GM10266 (cell line): ENCODE measurements at regions not wholly inside any gene's neighbourhood (a gene's known extent, or its start where the extent isn't known, plus 50 kb on each side); places are given as distances from the start of the nearest gene placed in this dataset.
"Not testable (repeated sequence)": the region's sequence is repeated elsewhere in the genome, so short reads cannot be mapped to it uniquely, and the experiment has no call there.

ENCODE experiments used
- DNase-seq: peaks from one replicate; pipeline ENCODE4 v3.0.0; 2012; ENCODE audit errors: extremely low spot score
- TF ChIP-seq, protein P1 (sequence below): IDR thresholded peaks from 2 replicates; pipeline ENCODE4 v1.5.1; 2012; ENCODE audit warnings: mild to moderate bottlenecking, low read depth; ENCODE audit not compliant: control insufficient read depth, insufficient read depth; ENCODE audit errors: missing control alignments

DNA sequence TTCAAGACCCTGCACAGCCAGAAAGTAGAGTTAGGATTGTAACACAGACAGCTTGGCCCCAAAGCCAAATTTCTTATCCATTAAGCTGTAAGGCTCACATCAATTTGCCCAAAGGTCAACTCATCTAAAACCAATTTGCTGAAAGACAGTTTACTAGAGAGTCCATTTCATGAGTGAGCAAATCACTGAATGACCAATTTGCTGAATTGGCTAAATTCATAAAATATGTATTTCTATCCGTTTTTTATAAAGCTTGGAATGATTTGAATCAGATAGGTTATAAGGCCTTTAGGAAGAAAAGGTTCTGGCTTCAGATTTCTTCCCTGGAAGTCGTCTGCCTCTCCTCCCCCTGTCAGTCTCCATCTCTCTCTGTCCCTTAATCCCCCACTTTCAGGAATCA is 168.1 kb downstream of the FCRL5 start:
- TF ChIP-seq, protein P1, sequence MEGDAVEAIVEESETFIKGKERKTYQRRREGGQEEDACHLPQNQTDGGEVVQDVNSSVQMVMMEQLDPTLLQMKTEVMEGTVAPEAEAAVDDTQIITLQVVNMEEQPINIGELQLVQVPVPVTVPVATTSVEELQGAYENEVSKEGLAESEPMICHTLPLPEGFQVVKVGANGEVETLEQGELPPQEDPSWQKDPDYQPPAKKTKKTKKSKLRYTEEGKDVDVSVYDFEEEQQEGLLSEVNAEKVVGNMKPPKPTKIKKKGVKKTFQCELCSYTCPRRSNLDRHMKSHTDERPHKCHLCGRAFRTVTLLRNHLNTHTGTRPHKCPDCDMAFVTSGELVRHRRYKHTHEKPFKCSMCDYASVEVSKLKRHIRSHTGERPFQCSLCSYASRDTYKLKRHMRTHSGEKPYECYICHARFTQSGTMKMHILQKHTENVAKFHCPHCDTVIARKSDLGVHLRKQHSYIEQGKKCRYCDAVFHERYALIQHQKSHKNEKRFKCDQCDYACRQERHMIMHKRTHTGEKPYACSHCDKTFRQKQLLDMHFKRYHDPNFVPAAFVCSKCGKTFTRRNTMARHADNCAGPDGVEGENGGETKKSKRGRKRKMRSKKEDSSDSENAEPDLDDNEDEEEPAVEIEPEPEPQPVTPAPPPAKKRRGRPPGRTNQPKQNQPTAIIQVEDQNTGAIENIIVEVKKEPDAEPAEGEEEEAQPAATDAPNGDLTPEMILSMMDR = no peak
- DNase-seq = no peak

DNA sequence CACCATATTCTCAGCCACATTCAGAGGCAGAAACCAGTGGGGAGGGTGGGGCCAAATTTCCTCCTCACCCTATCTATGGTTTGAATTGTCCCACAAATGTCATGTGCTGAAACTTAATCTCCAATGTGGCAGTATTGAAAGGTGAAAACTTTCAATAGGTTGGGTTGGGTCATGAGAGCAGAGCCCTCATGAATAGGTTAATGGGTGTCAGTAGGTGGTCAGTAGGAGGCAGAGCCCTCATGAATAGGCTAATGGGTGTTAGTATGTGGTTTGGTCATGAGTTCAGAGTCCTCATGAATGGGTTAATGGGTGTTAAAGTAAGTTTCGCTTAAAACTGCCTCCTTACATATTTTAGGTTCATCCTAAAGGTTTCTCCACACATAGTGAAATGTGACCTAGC is 170.0 kb downstream of the FCRL5 start:
- TF ChIP-seq, protein P1 = no peak
- DNase-seq = no peak

DNA sequence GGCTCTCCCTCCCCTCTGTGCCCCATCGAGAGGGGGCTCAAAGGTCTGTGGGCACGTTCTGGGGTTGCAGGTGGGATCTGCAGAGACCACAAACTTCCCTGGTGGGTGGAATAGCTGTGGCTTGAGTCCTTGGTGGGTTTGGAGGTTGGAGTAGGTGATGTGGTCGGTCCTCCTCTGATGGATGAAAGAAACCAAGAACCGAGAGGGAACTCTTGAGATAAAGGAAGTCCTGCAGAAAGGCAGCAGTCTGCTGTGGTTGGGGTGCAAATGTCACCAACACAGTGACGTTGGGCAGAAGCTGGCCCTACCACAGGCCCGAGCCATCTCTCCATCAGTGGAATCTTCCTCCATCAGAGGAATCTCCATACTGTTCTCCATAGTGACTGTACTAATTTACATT is 171.8 kb downstream of the FCRL5 start:
- no peak for DNase-seq
- TF ChIP-seq, protein P1 = no peak

DNA sequence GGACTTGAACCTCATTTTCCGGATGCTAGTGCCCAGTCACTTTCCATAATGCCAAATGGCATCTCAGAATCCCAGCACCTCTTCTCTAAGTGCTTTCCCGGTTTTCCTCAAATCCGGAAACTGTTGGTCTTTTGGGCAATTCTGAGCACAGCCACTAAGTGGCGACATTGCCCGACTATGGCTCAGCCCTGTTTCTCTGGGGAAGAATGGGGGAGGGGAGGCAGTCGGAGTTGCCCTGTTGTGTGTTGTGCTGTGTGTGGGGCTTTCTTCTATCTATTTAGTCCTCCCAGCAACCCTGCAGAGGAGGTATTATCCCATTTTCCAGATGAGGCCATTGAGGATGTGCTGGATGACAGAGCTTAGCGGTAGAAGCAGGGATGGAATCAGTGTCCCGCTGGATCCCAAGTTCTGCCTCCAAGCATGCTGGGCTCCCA is 175.0 kb downstream of the FCRL5 start:
- TF ChIP-seq, protein P1 = peak; percentile 68
- DNase-seq = not testable (repeated sequence)

DNA sequence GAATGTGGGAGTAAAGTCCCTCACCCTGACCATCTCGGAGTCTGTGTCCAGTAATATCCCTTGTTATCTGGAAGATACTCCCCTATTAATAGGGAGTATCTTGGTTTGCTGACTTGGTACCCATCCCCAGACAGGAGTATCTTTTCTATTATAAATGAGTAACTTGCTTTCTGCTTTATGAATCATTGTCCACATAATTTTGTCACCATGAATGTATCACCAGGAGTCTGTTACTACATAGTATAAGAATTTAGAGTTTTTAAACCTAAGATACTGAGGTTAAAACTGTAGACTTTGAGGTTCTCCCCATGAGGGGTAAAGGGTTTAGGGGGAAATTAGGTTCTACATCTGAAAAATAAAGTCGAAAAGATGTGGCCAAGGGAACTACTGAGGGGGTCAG is 175.6 kb downstream of the FCRL5 start:
- TF ChIP-seq, protein P1 = no peak
- DNase-seq = no peak

DNA sequence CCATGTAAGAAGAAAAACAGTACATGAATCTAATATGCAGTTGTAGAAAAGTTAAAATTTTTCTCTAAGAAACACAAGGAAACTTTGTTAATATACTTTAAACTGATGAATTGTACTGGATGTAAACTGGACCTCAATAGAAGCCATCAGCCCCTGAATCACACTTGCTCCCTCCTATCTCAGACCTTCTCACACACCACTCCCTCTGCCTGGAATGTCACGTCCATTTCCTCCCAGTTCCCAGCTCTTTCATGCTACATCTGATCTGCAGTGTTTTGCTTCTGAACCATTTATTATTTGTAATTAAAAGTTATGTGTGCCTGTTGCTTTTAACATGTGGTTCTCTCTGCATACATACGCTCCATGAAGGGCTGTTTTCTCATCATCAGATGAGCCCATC is 180.0 kb downstream of the FCRL5 start:
- DNase-seq = not testable (repeated sequence)

DNA sequence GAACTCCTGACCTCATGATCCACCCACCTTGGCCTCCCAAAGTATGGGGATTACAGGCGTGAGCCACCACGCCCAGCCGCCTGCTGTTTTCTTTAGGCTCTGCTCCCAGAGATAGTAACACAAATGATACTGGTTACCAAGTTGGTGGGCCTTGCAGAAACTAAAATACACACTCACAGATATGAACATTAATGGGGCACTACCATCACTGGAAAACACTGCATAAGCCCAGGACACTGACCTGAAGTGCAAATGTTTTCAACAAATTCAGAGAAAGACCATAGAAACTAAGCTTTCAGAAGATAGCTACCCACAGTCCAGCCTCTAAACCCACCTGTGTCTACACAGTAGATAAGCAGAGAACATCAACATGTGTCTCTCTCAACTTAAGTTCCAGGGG is 180.5 kb downstream of the FCRL5 start:
- no peak for DNase-seq
- TF ChIP-seq, protein P1 = no peak

DNA sequence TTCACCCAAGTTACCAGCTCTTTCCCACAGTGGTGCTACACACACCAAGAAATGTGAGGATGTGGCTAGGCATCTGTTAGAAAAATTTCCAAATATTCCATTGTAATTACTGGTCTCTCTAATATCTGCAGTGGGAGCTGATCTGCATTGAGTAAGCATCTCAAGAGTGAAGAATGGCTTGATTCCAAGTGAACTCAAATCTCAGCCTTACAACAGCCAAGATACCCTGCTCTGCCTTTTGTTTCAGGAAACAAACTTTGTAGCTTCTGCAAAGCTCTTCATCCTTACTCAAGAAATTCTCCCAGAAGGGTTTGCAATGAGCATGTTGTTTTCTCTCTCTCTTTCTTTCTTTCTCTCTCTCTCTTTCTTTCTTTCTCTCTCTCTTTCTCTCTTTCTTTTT is 181.1 kb downstream of the FCRL5 start:
- TF ChIP-seq, protein P1 = no peak
- no peak for DNase-seq
